MCF 10A (cell line): ENCODE measurements at regions not wholly inside any gene's neighbourhood (a gene's known extent, or its start where the extent isn't known, plus 50 kb on each side); places are given as distances from the start of the nearest gene placed in this dataset.

Experiments
- BruUV-seq: library from RNA; stranded (reverse); fragments of 400-500 nt; replicated peaks from 2 replicates; lab custom pipeline; 2021; lab: Mats Ljungman, UMichigan
- CTCF ChIA-PET: fragments of 300-600 bp; sonication (Branson Sonifier 250); formaldehyde crosslinking; extraction: SDS; loops from one replicate; lab custom pipeline; 2021; ENCODE audit warnings: antibody characterized with exemption, inconsistent platforms; lab: Yijun Ruan, JAX
- POLR2A ChIA-PET: fragments of 300-600, 350-650 bp; sonication (Branson Sonifier 250); formaldehyde crosslinking; extraction: SDS; loops from one replicate; lab custom pipeline; 2020; ENCODE audit warnings: antibody characterized with exemption, inconsistent platforms; lab: Yijun Ruan, JAX
- DNase-seq: peaks from one replicate; pipeline ENCODE4 v3.0.0-alpha.2; 2018; ENCODE audit not compliant: unreplicated experiment
- H3K27ac Mint-ChIP-seq: one replicate; pipeline ENCODE4 v1.8.0; 2022; ENCODE audit warnings: mild to moderate bottlenecking, low read depth, mixed read lengths; ENCODE audit not compliant: unreplicated experiment
- H3K27me3 Mint-ChIP-seq: one replicate; pipeline ENCODE4 v1.8.0; 2022; ENCODE audit warnings: mixed read lengths; ENCODE audit not compliant: insufficient read depth, unreplicated experiment
- H3K36me3 Mint-ChIP-seq: one replicate; pipeline ENCODE4 v1.8.0; 2022; ENCODE audit warnings: mild to moderate bottlenecking, moderate library complexity, mixed read lengths; ENCODE audit not compliant: insufficient read depth, unreplicated experiment
- H3K4me1 Mint-ChIP-seq: one replicate; pipeline ENCODE4 v1.8.0; 2022; ENCODE audit warnings: mixed read lengths; ENCODE audit not compliant: insufficient read depth, unreplicated experiment
- H3K4me3 Mint-ChIP-seq: one replicate; pipeline ENCODE4 v1.8.0; 2022; ENCODE audit warnings: mild to moderate bottlenecking, moderate library complexity, mixed read lengths; ENCODE audit not compliant: unreplicated experiment
- H3K9me3 Mint-ChIP-seq: one replicate; pipeline ENCODE4 v1.8.0; 2022; ENCODE audit warnings: mixed read lengths; ENCODE audit not compliant: unreplicated experiment
- intact Hi-C: fragments of 100-400 bp; cut with micrococcal nuclease; formaldehyde crosslinking; loops from 2 replicates; pipeline ENCODE4 v1.14.1; 2022
- TF ChIP-seq, protein P1 (sequence below): fragments of 200-600 bp; IDR thresholded peaks from one replicate; pipeline ENCODE4 v1.8.0; 2022; ENCODE audit warnings: antibody characterized with exemption, mild to moderate bottlenecking; ENCODE audit not compliant: unreplicated experiment

DNA sequence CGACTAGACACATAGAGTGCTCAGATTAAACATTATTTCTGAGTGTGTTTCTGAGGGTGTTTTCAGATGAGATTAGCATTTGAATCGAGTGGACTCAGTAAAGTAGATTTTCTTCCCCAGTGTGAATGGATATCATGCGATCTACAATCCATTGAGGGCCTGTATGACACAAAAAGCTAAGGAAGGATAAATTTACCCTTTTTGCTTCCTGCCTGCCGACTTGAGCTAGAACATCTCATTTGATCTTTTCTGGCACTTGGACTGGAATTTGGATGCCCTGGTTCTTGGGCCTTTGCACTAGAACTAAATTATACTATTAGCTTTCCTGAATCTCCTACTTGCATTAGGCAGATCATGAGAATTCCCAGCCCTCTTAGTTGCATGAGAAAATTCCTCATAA, 675.8 kb downstream of the DOK5 start:
- BruUV-seq = no TSS peak
- Mint-ChIP-seq H3K27ac (no peak overlapping the region), H3K27me3 (no peaks in the 10 kb centered on the region), H3K9me3 (peaks cover 19% of the 10 kb centered on the region), H3K4me3 (no peak overlapping the region), H3K4me1 (no peaks in the 10 kb centered on the region), H3K36me3 (no peaks in the 10 kb centered on the region)
- CTCF ChIA-PET = no interaction called here
- POLR2A ChIA-PET = no interaction called here
- TF ChIP-seq, protein P1, sequence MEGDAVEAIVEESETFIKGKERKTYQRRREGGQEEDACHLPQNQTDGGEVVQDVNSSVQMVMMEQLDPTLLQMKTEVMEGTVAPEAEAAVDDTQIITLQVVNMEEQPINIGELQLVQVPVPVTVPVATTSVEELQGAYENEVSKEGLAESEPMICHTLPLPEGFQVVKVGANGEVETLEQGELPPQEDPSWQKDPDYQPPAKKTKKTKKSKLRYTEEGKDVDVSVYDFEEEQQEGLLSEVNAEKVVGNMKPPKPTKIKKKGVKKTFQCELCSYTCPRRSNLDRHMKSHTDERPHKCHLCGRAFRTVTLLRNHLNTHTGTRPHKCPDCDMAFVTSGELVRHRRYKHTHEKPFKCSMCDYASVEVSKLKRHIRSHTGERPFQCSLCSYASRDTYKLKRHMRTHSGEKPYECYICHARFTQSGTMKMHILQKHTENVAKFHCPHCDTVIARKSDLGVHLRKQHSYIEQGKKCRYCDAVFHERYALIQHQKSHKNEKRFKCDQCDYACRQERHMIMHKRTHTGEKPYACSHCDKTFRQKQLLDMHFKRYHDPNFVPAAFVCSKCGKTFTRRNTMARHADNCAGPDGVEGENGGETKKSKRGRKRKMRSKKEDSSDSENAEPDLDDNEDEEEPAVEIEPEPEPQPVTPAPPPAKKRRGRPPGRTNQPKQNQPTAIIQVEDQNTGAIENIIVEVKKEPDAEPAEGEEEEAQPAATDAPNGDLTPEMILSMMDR = no peak
- no peak for DNase-seq
- intact Hi-C loops = no loop called here

DNA sequence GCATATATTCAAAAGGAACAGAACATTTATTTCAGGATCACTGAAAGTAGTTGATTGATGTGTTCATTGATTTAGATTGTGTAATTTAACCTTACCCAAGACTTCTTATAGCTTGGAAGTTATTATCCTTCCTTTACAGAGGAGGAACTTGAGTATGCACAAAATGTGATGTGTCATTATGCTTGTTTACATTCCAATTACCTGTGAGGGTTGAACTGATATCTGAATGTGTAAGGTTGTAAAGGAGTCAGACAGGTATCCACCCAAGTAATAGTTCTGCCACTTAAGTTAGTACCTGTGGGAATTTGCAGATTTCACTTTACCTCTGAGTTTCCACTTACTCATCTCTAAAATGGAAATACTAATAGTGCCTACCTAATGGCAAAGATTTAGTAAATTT, 668.2 kb downstream of the DOK5 start:
- CTCF ChIA-PET = no interaction called here
- Mint-ChIP-seq H3K4me3 (no peak overlapping the region), H3K4me1 (no peaks in the 10 kb centered on the region), H3K36me3 (no peaks in the 10 kb centered on the region), H3K27me3 (no peaks in the 10 kb centered on the region), H3K27ac (no peak overlapping the region), H3K9me3 (no peaks in the 10 kb centered on the region)
- BruUV-seq = no TSS peak
- TF ChIP-seq, protein P1 = no peak
- POLR2A ChIA-PET = no interaction called here
- intact Hi-C loops = no loop called here
- DNase-seq = no peak

DNA sequence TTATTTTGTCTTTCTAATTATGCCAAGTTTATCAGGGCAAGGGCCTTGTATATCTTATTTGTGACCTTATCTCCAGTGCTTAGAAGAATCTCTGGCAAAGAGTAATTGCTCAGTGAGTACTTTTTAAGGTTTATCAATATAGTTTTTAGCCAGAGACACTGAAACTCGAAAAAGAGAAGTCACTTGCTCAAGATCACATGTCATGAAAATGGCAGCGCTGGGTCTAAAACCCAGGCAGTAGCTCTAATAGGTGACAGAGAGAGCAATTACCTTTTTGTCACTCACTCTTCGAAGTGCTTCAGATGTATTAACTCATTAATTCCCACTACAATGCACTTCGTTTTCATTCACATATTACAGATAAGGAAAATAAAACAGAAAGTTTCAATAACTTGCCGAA, 667.5 kb downstream of the DOK5 start:
- no peak for DNase-seq
- POLR2A ChIA-PET = no interaction called here
- TF ChIP-seq, protein P1 = no peak
- no peaks in the 10 kb centered on the region for H3K36me3 Mint-ChIP-seq
- no peak overlapping the region for H3K4me3 Mint-ChIP-seq
- CTCF ChIA-PET = no interaction called here
- intact Hi-C loops = no loop called here
- BruUV-seq = no TSS peak
- no peaks in the 10 kb centered on the region for H3K4me1 Mint-ChIP-seq
- no peak overlapping the region for H3K27ac Mint-ChIP-seq
- no peaks in the 10 kb centered on the region for H3K27me3 Mint-ChIP-seq
- no peaks in the 10 kb centered on the region for H3K9me3 Mint-ChIP-seq

DNA sequence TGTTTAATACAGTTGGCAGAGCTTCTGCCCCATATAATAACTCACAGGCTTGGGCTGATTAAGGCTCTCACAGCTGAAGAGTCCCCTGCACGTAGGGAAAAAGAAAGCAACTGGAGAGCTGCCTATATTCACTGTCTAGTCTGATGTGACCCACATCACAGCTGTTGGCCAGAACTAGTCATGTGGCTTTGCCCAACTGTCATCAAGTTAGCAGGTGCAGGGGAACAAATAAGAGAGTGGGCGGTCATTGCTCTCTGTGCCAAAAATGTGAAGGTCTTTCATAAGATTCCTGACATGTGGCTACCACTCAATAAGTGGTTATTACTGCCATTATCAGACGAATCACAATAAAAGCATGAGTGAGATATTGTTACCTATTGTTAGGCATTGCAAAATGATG, 665.2 kb downstream of the DOK5 start:
- CTCF ChIA-PET = interaction anchor here (0.5 kb wide), 1 partner anchor 931 kb away, joined by 3 read pairs; no protein-coding TSS in a partner anchor
- intact Hi-C loops = no loop called here

More for the DNA sequence above, 665.2 kb downstream of the DOK5 start:
- no peaks in the 10 kb centered on the region for H3K36me3 Mint-ChIP-seq
- H3K27me3 Mint-ChIP-seq = no peaks in the 10 kb centered on the region
- H3K9me3 Mint-ChIP-seq = no peaks in the 10 kb centered on the region
- H3K4me1 Mint-ChIP-seq = no peaks in the 10 kb centered on the region
- H3K27ac Mint-ChIP-seq = no peak overlapping the region
- H3K4me3 Mint-ChIP-seq = no peak overlapping the region
- BruUV-seq = no TSS peak
- no peak for DNase-seq
- POLR2A ChIA-PET = no interaction called here
- TF ChIP-seq, protein P1 = no peak
